Adrenal gland (tissue), 5 donors: ENCODE measurements at regions not wholly inside any gene's neighbourhood (a gene's known extent, or its start where the extent isn't known, plus 50 kb on each side); places are given as distances from the start of the nearest gene placed in this dataset.

Experiments used
- POLR2A ChIP-seq, 2 donors: fragments of 450-650 bp; IDR thresholded peaks; one replicate each; pipeline ENCODE4 v1.6.1; 2017; ENCODE audit warnings: antibody characterized with exemption in 2 of 2, mild to moderate bottlenecking in 2 of 2, moderate library complexity in 1 of 2
- TF ChIP-seq, protein P1 (sequence below), 6 experiments: fragments of 450-650 bp in 4 of 6; fragments of 200-600 bp in 2 of 6; sonication (generic) in 1 of 6; IDR thresholded peaks; 1 replicate in 5 of 6; 2 replicates in 1 of 6; pipeline versions ENCODE4 v1.5.1 to v1.8.0; 2016 to 2021; ENCODE audit warnings: antibody characterized with exemption in 6 of 6, mild to moderate bottlenecking in 2 of 6, moderate library complexity in 1 of 6
- donor health status: DM: no; HTN: no; CAD: no.

DNA sequence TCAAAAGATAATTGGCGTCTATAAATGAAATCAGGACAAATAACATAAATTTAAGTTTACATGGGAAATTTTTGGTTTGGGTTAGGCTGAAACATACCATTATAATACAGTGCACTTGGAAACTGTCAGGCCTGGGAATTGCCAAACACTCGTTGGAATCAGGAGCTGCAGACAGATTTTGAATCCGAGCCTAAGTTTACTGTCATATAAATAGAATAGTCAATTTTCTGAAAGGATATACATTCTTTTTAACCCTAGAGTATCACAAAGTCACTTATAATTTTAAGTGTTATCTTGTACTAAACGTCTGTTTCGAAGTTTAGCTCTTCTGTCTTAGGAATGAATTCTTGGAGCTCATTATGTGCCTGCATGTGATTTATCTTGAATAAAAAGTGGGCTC, 234.1 kb downstream of the VEGFC start:
- TF ChIP-seq POLR2A (IDR thresholded peaks at IDR 0.05), result no peak
- TF ChIP-seq, protein P1, sequence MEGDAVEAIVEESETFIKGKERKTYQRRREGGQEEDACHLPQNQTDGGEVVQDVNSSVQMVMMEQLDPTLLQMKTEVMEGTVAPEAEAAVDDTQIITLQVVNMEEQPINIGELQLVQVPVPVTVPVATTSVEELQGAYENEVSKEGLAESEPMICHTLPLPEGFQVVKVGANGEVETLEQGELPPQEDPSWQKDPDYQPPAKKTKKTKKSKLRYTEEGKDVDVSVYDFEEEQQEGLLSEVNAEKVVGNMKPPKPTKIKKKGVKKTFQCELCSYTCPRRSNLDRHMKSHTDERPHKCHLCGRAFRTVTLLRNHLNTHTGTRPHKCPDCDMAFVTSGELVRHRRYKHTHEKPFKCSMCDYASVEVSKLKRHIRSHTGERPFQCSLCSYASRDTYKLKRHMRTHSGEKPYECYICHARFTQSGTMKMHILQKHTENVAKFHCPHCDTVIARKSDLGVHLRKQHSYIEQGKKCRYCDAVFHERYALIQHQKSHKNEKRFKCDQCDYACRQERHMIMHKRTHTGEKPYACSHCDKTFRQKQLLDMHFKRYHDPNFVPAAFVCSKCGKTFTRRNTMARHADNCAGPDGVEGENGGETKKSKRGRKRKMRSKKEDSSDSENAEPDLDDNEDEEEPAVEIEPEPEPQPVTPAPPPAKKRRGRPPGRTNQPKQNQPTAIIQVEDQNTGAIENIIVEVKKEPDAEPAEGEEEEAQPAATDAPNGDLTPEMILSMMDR (IDR thresholded peaks at IDR 0.05), result no peak
